HUES48 (cell line): ENCODE measurements at regions not wholly inside any gene's neighbourhood (a gene's known extent, or its start where the extent isn't known, plus 50 kb on each side); places are given as distances from the start of the nearest gene placed in this dataset.
"Not testable (repeated sequence)": the region's sequence is repeated elsewhere in the genome, so short reads cannot be mapped to it uniquely, and the experiment has no call there.

ENCODE experiments used
- H3K27ac ChIP-seq: one replicate; pipeline ENCODE4 v1.7.0; 2013; ENCODE audit warnings: low read depth, low read length, inconsistent platforms
- H3K27me3 ChIP-seq: 2 replicates; pipeline ENCODE4 v1.6.1; 2013; ENCODE audit warnings: mild to moderate bottlenecking, low read length; ENCODE audit not compliant: control insufficient read depth, insufficient read depth
- H3K36me3 ChIP-seq: 2 replicates; pipeline ENCODE4 v1.6.1; 2013; ENCODE audit warnings: low read length; ENCODE audit not compliant: control insufficient read depth, insufficient read depth
- H3K4me1 ChIP-seq: 2 replicates; pipeline ENCODE4 v1.6.1; 2013; ENCODE audit warnings: mild to moderate bottlenecking, low read length; ENCODE audit not compliant: control insufficient read depth, insufficient read depth
- H3K4me3 ChIP-seq: 2 replicates; pipeline ENCODE4 v1.5.1; 2013; ENCODE audit warnings: mild to moderate bottlenecking, low read depth, low read length
- H3K9ac ChIP-seq: 2 replicates; pipeline ENCODE4 v1.6.1; 2013; ENCODE audit warnings: mild to moderate bottlenecking, low read depth, low read length, moderate library complexity
- H3K9me3 ChIP-seq: 2 replicates; pipeline ENCODE4 v1.6.1; 2013; ENCODE audit warnings: low read length; ENCODE audit not compliant: control insufficient read depth, insufficient read depth

GRCh38 chr1:206287759-206288158 is 84.4 kb downstream of the SRGAP2 start:
- not testable (repeated sequence) for H3K36me3 ChIP-seq, H3K4me3 ChIP-seq, H3K4me1 ChIP-seq, H3K27ac ChIP-seq, H3K9me3 ChIP-seq, H3K27me3 ChIP-seq, H3K9ac ChIP-seq

GRCh38 chr1:206288453-206288852 is 85.1 kb downstream of the SRGAP2 start:
- not testable (repeated sequence) for H3K27me3 ChIP-seq

GRCh38 chr1:206297145-206298031 is 94.0 kb downstream of the SRGAP2 start:
- H3K36me3 ChIP-seq = not testable (repeated sequence)

More at GRCh38 chr1:206288453-206288852, 85.1 kb downstream of the SRGAP2 start:
- H3K36me3 ChIP-seq, H3K4me1 ChIP-seq, H3K27ac ChIP-seq, H3K9ac ChIP-seq, H3K4me3 ChIP-seq, H3K9me3 ChIP-seq: not testable (repeated sequence)

GRCh38 chr1:206298032-206298392 is 94.7 kb downstream of the SRGAP2 start:
- not testable (repeated sequence) for H3K9me3 ChIP-seq

More at GRCh38 chr1:206297145-206298031, 94.0 kb downstream of the SRGAP2 start:
- not testable (repeated sequence) for H3K27ac ChIP-seq, H3K4me1 ChIP-seq, H3K27me3 ChIP-seq, H3K9ac ChIP-seq, H3K9me3 ChIP-seq, H3K4me3 ChIP-seq

GRCh38 chr1:206299181-206299791 is 95.9 kb downstream of the SRGAP2 start:
- not testable (repeated sequence) for H3K36me3 ChIP-seq, H3K9ac ChIP-seq, H3K27ac ChIP-seq, H3K27me3 ChIP-seq, H3K4me1 ChIP-seq, H3K9me3 ChIP-seq, H3K4me3 ChIP-seq

More at GRCh38 chr1:206298032-206298392, 94.7 kb downstream of the SRGAP2 start:
- not testable (repeated sequence) for H3K36me3 ChIP-seq, H3K27ac ChIP-seq, H3K4me1 ChIP-seq, H3K27me3 ChIP-seq, H3K9ac ChIP-seq, H3K4me3 ChIP-seq

GRCh38 chr1:206299942-206300341 is 96.6 kb downstream of the SRGAP2 start:
- not testable (repeated sequence) for H3K27ac ChIP-seq, H3K9me3 ChIP-seq, H3K4me1 ChIP-seq, H3K4me3 ChIP-seq, H3K27me3 ChIP-seq, H3K36me3 ChIP-seq, H3K9ac ChIP-seq

GRCh38 chr1:206302056-206302455 is 98.7 kb downstream of the SRGAP2 start:
- H3K27ac ChIP-seq, H3K36me3 ChIP-seq: not testable (repeated sequence)

GRCh38 chr1:206307442-206307841 is 104.1 kb downstream of the SRGAP2 start:
- not testable (repeated sequence) for H3K9me3 ChIP-seq, H3K4me1 ChIP-seq, H3K27me3 ChIP-seq, H3K4me3 ChIP-seq, H3K36me3 ChIP-seq, H3K27ac ChIP-seq, H3K9ac ChIP-seq

More at GRCh38 chr1:206302056-206302455, 98.7 kb downstream of the SRGAP2 start:
- H3K4me3 ChIP-seq, H3K9ac ChIP-seq, H3K27me3 ChIP-seq, H3K9me3 ChIP-seq, H3K4me1 ChIP-seq: not testable (repeated sequence)

- H3K4me3 ChIP-seq, H3K36me3 ChIP-seq, H3K9ac ChIP-seq, H3K27me3 ChIP-seq, H3K4me1 ChIP-seq, H3K9me3 ChIP-seq, H3K27ac ChIP-seq: not testable (repeated sequence)
Measured at GRCh38 chr1:206310948-206311347, 107.6 kb downstream of the SRGAP2 start.

GRCh38 chr1:206311611-206312273 is 108.4 kb downstream of the SRGAP2 start:
- not testable (repeated sequence) for H3K36me3 ChIP-seq, H3K9me3 ChIP-seq, H3K9ac ChIP-seq, H3K4me3 ChIP-seq, H3K27ac ChIP-seq, H3K27me3 ChIP-seq, H3K4me1 ChIP-seq

GRCh38 chr1:206312274-206312665 is 108.9 kb downstream of the SRGAP2 start:
- not testable (repeated sequence) for H3K27me3 ChIP-seq, H3K9me3 ChIP-seq, H3K9ac ChIP-seq, H3K27ac ChIP-seq, H3K4me1 ChIP-seq, H3K36me3 ChIP-seq, H3K4me3 ChIP-seq
